Peyer's patch (tissue), 4 donors: ENCODE measurements at regions not wholly inside any gene's neighbourhood (a gene's known extent, or its start where the extent isn't known, plus 50 kb on each side); places are given as distances from the start of the nearest gene placed in this dataset.

Experiments used
- CTCF ChIP-seq, 6 experiments: fragments of 450-650 bp in 4 of 6; fragments of 200-600 bp in 2 of 6; sonication (generic) in 1 of 6; IDR thresholded peaks; one replicate each; pipeline ENCODE4 v1.5.1; 2017 to 2019; ENCODE audit warnings: antibody characterized with exemption in 6 of 6, mild to moderate bottlenecking in 3 of 6, moderate library complexity in 1 of 6
- POLR2A ChIP-seq, 2 donors: fragments of 450-650 bp; IDR thresholded peaks; one replicate each; pipeline ENCODE4 v1.5.1; 2017; ENCODE audit warnings: antibody characterized with exemption in 2 of 2, mild to moderate bottlenecking in 2 of 2, moderate library complexity in 2 of 2

- TF ChIP-seq CTCF (IDR thresholded peaks at IDR 0.05) = no peak
- no peak for TF ChIP-seq POLR2A (IDR thresholded peaks at IDR 0.05)
Measured at GRCh38 chr6:865846-866245, 172.9 kb upstream of the EXOC2 start.
